GM12878 (cell line): ENCODE measurements at regions not wholly inside any gene's neighbourhood (a gene's known extent, or its start where the extent isn't known, plus 50 kb on each side); places are given as distances from the start of the nearest gene placed in this dataset.

ENCODE experiments used
- ATAC-seq: fragments of 200-7000 bp; cut with Tn5 transposase; 3 replicates; pipeline ENCODE4 v1.9.1; 2020; ENCODE audit warnings: mild to moderate bottlenecking, moderate library complexity
- BruUV-seq: library from RNA; stranded (reverse); fragments of 400-500 nt; replicated peaks from 2 replicates; lab custom pipeline; 2021; lab: Mats Ljungman, UMichigan
- CTCF ChIA-PET: fragments of 300-600 bp; sonication (Branson Sonifier 250); formaldehyde crosslinking; extraction: SDS; loops from one replicate; lab custom pipeline; 2021; ENCODE audit warnings: inconsistent platforms; lab: Yijun Ruan, JAX
- POLR2A ChIA-PET: fragments of 350-600 bp; formaldehyde crosslinking; extraction: SDS; loops from one replicate; lab custom pipeline; 2021; ENCODE audit warnings: inconsistent platforms; lab: Charles Lee
- RAD21 ChIA-PET: fragments of 300-600 bp; sonication (Branson Sonifier 250); formaldehyde crosslinking; loops from one replicate; lab custom pipeline; 2023; ENCODE audit warnings: antibody characterized with exemption; ENCODE audit not compliant: unreplicated experiment; lab: Charles Lee
- SMC1A ChIA-PET: fragments of 300-600 bp; sonication (Branson Sonifier 250); formaldehyde crosslinking; loops from one replicate; lab custom pipeline; 2023; ENCODE audit not compliant: unreplicated experiment, uncharacterized antibody; lab: Charles Lee
- DNase-seq: peaks from one replicate; pipeline ENCODE4 v3.0.0-alpha.2; 2011; ENCODE audit warnings: low read depth, low spot score
- FAIRE-seq: peaks from 3 replicates; lab custom pipeline; 2011; peaks lifted over from hg19 to GRCh38; lab: Jason Lieb, UNC
- H2AFZ ChIP-seq: 2 replicates; pipeline ENCODE4 v1.6.0; 2011; ENCODE audit warnings: low read depth, low read length, control low read depth; ENCODE audit not compliant: control insufficient read depth
- H3K27ac ChIP-seq: 2 replicates; pipeline ENCODE4 v1.5.1; 2011; ENCODE audit warnings: control low read depth; ENCODE audit not compliant: control insufficient read depth, insufficient read depth
- H3K27me3 ChIP-seq, 2 experiments: replicated peaks in 1 of 2; 2 replicates each; pipeline versions ENCODE4 v1.6.0 to v1.6.1; 2011; ENCODE audit warnings: low read length in 1 of 2; ENCODE audit not compliant: control insufficient read depth in 2 of 2, insufficient read depth in 2 of 2
- H3K36me3 ChIP-seq, 2 experiments: 2 replicates each; pipeline ENCODE4 v1.5.1; 2011; ENCODE audit warnings: low read length in 1 of 2; ENCODE audit not compliant: control insufficient read depth in 2 of 2, insufficient read depth in 2 of 2
- H3K4me1 ChIP-seq: 2 replicates; pipeline ENCODE4 v1.6.1; 2011; ENCODE audit warnings: mild to moderate bottlenecking, low read length, moderate library complexity, mixed read lengths; ENCODE audit not compliant: control insufficient read depth, insufficient read depth
- H3K4me2 ChIP-seq: 2 replicates; pipeline ENCODE4 v1.6.0; 2011; ENCODE audit warnings: control low read depth; ENCODE audit not compliant: control insufficient read depth, insufficient read depth
- H3K4me3 ChIP-seq: fragments of 200-600 bp; sonication (generic); 2 replicates; pipeline ENCODE4 v1.5.1; 2016
- H3K79me2 ChIP-seq: 2 replicates; pipeline ENCODE4 v1.6.0; 2011; ENCODE audit warnings: low read length; ENCODE audit not compliant: control insufficient read depth, insufficient read depth
- H3K9ac ChIP-seq: 2 replicates; pipeline ENCODE4 v1.8.0; 2011; ENCODE audit warnings: low read length, control low read depth, mixed read lengths; ENCODE audit not compliant: control insufficient read depth, insufficient read depth
- H3K9me3 ChIP-seq: replicated peaks from 3 replicates; pipeline ENCODE4 v1.5.1; 2011; ENCODE audit warnings: mild to moderate bottlenecking, low read length; ENCODE audit not compliant: control insufficient read depth, insufficient read depth
- H4K20me1 ChIP-seq: 2 replicates; pipeline ENCODE4 v1.6.0; 2011; ENCODE audit not compliant: control insufficient read depth, insufficient read depth
- CREB1 ChIP-seq: IDR thresholded peaks from 2 replicates; pipeline ENCODE4 v1.6.1; 2012; ENCODE audit warnings: low read depth, mild to moderate bottlenecking, inconsistent platforms
- ELK1 ChIP-seq: IDR thresholded peaks from 2 replicates; pipeline ENCODE4 v1.6.1; 2012; ENCODE audit warnings: low read depth, low read length, improper control_type of control experiment
- ETV6 ChIP-seq, 2 experiments: fragments of 450-650 bp in 1 of 2; IDR thresholded peaks in 1 of 2; conservative IDR thresholded peaks in 1 of 2; 2 replicates each; pipeline ENCODE4 v1.6.1; 2014; ENCODE audit warnings: antibody characterized with exemption in 1 of 2, borderline replicate concordance in 1 of 2, low read depth in 1 of 2, mild to moderate bottlenecking in 1 of 2, moderate library complexity in 1 of 2
- IKZF2 ChIP-seq, 2 experiments: fragments of 450-650 bp; IDR thresholded peaks; 2 replicates each; pipeline ENCODE4 v1.6.1; 2017; ENCODE audit warnings: mild to moderate bottlenecking in 2 of 2, moderate library complexity in 2 of 2
- MEF2B ChIP-seq: fragments of 450-650 bp; IDR thresholded peaks from 2 replicates; pipeline ENCODE4 v1.6.1; 2018; ENCODE audit warnings: mild to moderate bottlenecking, moderate library complexity; ENCODE audit not compliant: partially characterized antibody, poor library complexity, severe bottlenecking
- MXI1 ChIP-seq: fragments of 150-350 bp; IDR thresholded peaks from 2 replicates; pipeline ENCODE4 v1.6.1; 2011; ENCODE audit warnings: low read depth, mild to moderate bottlenecking, inconsistent platforms, low read length, improper control_type of control experiment
- NR2C1 ChIP-seq: fragments of 450-650 bp; IDR thresholded peaks from 2 replicates; pipeline ENCODE4 v1.6.1; 2017; ENCODE audit warnings: antibody characterized with exemption, mild to moderate bottlenecking, moderate library complexity
- NR2F1 ChIP-seq: fragments of 450-650 bp; conservative IDR thresholded peaks from 2 replicates; pipeline ENCODE4 v1.6.1; 2017; ENCODE audit warnings: mild to moderate bottlenecking
- PBX3 ChIP-seq: IDR thresholded peaks from 2 replicates; pipeline ENCODE4 v1.6.1; 2011; ENCODE audit warnings: mild to moderate bottlenecking, low read depth, low read length, moderate library complexity; ENCODE audit not compliant: insufficient replicate concordance
- POLR2A ChIP-seq: IDR thresholded peaks from 2 replicates; pipeline ENCODE4 v1.6.1; 2011; ENCODE audit warnings: low read depth, mild to moderate bottlenecking, low read length
- POLR2AphosphoS5 ChIP-seq: IDR thresholded peaks from 2 replicates; pipeline ENCODE4 v1.6.1; 2011; ENCODE audit warnings: mild to moderate bottlenecking, low read length, inconsistent platforms
- POU2F2 ChIP-seq: IDR thresholded peaks from 3 replicates; pipeline ENCODE4 v1.6.1; 2011; ENCODE audit warnings: low read depth, mild to moderate bottlenecking, low read length, borderline replicate concordance
- SMAD1 ChIP-seq: fragments of 450-650 bp; IDR thresholded peaks from 2 replicates; pipeline ENCODE4 v1.6.1; 2018; ENCODE audit warnings: mild to moderate bottlenecking, low read depth; ENCODE audit not compliant: partially characterized antibody
- STAT1 ChIP-seq: fragments of 450-650 bp; conservative IDR thresholded peaks from 2 replicates; pipeline ENCODE4 v1.6.1; 2014; ENCODE audit warnings: antibody characterized with exemption, mild to moderate bottlenecking
- USF2 ChIP-seq: IDR thresholded peaks from 2 replicates; pipeline ENCODE4 v1.6.1; 2011; ENCODE audit warnings: low read depth, low read length, improper control_type of control experiment, borderline replicate concordance
- ZNF217 ChIP-seq: fragments of 450-650 bp; IDR thresholded peaks from 2 replicates; pipeline ENCODE4 v1.6.1; 2017; ENCODE audit warnings: antibody characterized with exemption, mild to moderate bottlenecking
- WGBS: methylation state at CpG from one replicate; pipeline ENCODE4 v1.1.6; 2016; ENCODE audit warnings: low lambda C conversion rate; ENCODE audit not compliant: insufficient replicate concordance, insufficient coverage; ENCODE audit errors: missing lambda C conversion rate; 5-methylcytosine and 5-hydroxymethylcytosine counted together
- in situ Hi-C: fragments of 300-500 bp; cut with MboI; formaldehyde crosslinking; loops from 9 replicates; pipeline ENCODE4 v1.14.3; 2018; ENCODE audit warnings: mixed read lengths
- intact Hi-C: fragments of 100-400 bp; cut with micrococcal nuclease; formaldehyde crosslinking; loops from one replicate; pipeline ENCODE4 v1.14.2; 2022; ENCODE audit not compliant: unreplicated experiment

- Histone ChIP-seq H2AFZ (no peak overlapping the region), H3K36me3 (no peaks in the 10 kb centered on the region), H3K4me3 (no peak overlapping the region), H3K4me2 (no peak overlapping the region), H3K9me3 (no peaks in the 10 kb centered on the region), H4K20me1 (no peaks in the 10 kb centered on the region), H3K9ac (no peak overlapping the region), H3K4me1 (no peaks in the 10 kb centered on the region), H3K27me3 (no peaks in the 10 kb centered on the region), H3K27ac (no peak overlapping the region), H3K79me2 (no peaks in the 10 kb centered on the region)
- ChIA-PET RAD21 (no interaction called here), CTCF (no interaction called here), POLR2A (no interaction called here), SMC1A (no interaction called here)
- no TSS peak for BruUV-seq
- intact Hi-C loops = no loop called here
- TF ChIP-seq IKZF2 (IDR thresholded peaks at IDR 0.05) (no peak), ZNF217 (no peak), CREB1 (no peak), ETV6 (conservative IDR thresholded peaks at IDR 0.05 in 1 of 2, IDR thresholded peaks at IDR 0.05 in 1 of 2; ENCODE audit: borderline replicate concordance in 1 of 2, low read depth in 1 of 2) (no peak), SMAD1 (no peak), USF2 (no peak), NR2F1 (no peak), POLR2AphosphoS5 (no peak), STAT1 (no peak), MXI1 (no peak), MEF2B (no peak), PBX3 (no peak), POU2F2 (no peak), ELK1 (no peak), NR2C1 (no peak), POLR2A (no peak)
- in situ Hi-C loops = no loop called here
- WGBS = 56% methylated on average over 3 of the region's 3 CpGs
- ATAC-seq (no peak), FAIRE-seq (no peak), DNase-seq (no peak)
These were observed 358.4 kb downstream of the PRR32 start for GRCh38 chrX:127177966-127178365.
